ENCODE measurements at regions not wholly inside any gene's neighbourhood (a gene's known extent, or its start where the extent isn't known, plus 50 kb on each side); places are given as distances from the start of the nearest gene placed in this dataset.

- Histone ChIP-seq H3K4me1 (ENCODE audit: insufficient read depth, low read length) (no peaks in the 10 kb centered on the region; the same call in 1 of the 2 replicates), H3K9ac (ENCODE audit: low read length) (no peak overlapping the region), H3K36me3 (ENCODE audit: low read depth, low read length) (no peaks in the 10 kb centered on the region), H3K27me3 (ENCODE audit: low read length) (no peaks in the 10 kb centered on the region), H4K20me1 (ENCODE audit: low read length) (no peaks in the 10 kb centered on the region), H3K4me3 (ENCODE audit: low read length) (no peak overlapping the region), H3K4me2 (ENCODE audit: low read length) (no peak overlapping the region), H3K27ac (ENCODE audit: low read length) (no peak overlapping the region), H3F3A (ENCODE audit: low read length, unreplicated experiment) (no peaks in the 10 kb centered on the region), H3K9me2 (replicated peaks; ENCODE audit: low read length) (no peaks in the 10 kb centered on the region), H3K9me3 (ENCODE audit: low read length) (no peaks in the 10 kb centered on the region), H3K79me2 (ENCODE audit: low read length) (no peaks in the 10 kb centered on the region), H2AFZ (ENCODE audit: low read length) (no peak overlapping the region)
- BruUV-seq (replicated peaks), result no TSS peak
- POLR2A ChIA-PET (ENCODE audit: unreplicated experiment), result no interaction called here
- TF ChIP-seq EZH2 (IDR thresholded peaks at IDR 0.05; ENCODE audit: low read length, unreplicated experiment) (no peak), CTCF (conservative IDR thresholded peaks at IDR 0.05; ENCODE audit: low read depth, low read length) (no peak), EZH2phosphoT487 (IDR thresholded peaks at IDR 0.05; ENCODE audit: borderline replicate concordance, low read length) (no peak)
- no peak for DNase-seq
- CTCF ChIA-PET, result no interaction called here
- ATAC-seq, result no peak
- intact Hi-C loops (cut with micrococcal nuclease), result no loop called here
These were observed 102.1 kb upstream of the NUDT4 start for GRCh38 chr12:93275589-93275988.

GRCh38 chr12:93279565-93280412 lies 97.9 kb upstream of the NUDT4 start:
- intact Hi-C loops (cut with micrococcal nuclease), result no loop called here
- H3K4me1 ChIP-seq (ENCODE audit: insufficient read depth, low read length), result no peaks in the 10 kb centered on the region; the same call in 1 of the 2 replicates
- ATAC-seq (peak; percentile 45), DNase-seq (peak; percentile 7)
- no peak overlapping the region for H3K4me2 ChIP-seq (ENCODE audit: low read length)
- no TSS peak for BruUV-seq (replicated peaks)
- no peak overlapping the region for H3K27ac ChIP-seq (ENCODE audit: low read length)
- no peaks in the 10 kb centered on the region for H3K36me3 ChIP-seq (ENCODE audit: low read depth, low read length)
- no peaks in the 10 kb centered on the region for H3K27me3 ChIP-seq (ENCODE audit: low read length)
- H3K9ac ChIP-seq (ENCODE audit: low read length), result no peak overlapping the region
- H3K4me3 ChIP-seq (ENCODE audit: low read length), result no peak overlapping the region
- no peak overlapping the region for H2AFZ ChIP-seq (ENCODE audit: low read length)
- H4K20me1 ChIP-seq (ENCODE audit: low read length), result no peaks in the 10 kb centered on the region
- no peaks in the 10 kb centered on the region for H3K9me3 ChIP-seq (ENCODE audit: low read length)
- H3F3A ChIP-seq (ENCODE audit: low read length, unreplicated experiment), result no peaks in the 10 kb centered on the region
- TF ChIP-seq EZH2phosphoT487 (IDR thresholded peaks at IDR 0.05; ENCODE audit: borderline replicate concordance, low read length), result no peak
- no peak for TF ChIP-seq EZH2 (IDR thresholded peaks at IDR 0.05; ENCODE audit: low read length, unreplicated experiment)
- TF ChIP-seq CTCF (conservative IDR thresholded peaks at IDR 0.05; ENCODE audit: low read depth, low read length), result no peak
- no peaks in the 10 kb centered on the region for H3K79me2 ChIP-seq (ENCODE audit: low read length)
- ChIA-PET POLR2A (ENCODE audit: unreplicated experiment) (no interaction called here), CTCF (no interaction called here)
- no peaks in the 10 kb centered on the region for H3K9me2 ChIP-seq (replicated peaks; ENCODE audit: low read length)

- H3K79me2 ChIP-seq (ENCODE audit: low read length), result no peaks in the 10 kb centered on the region
- no peak overlapping the region for H3K9ac ChIP-seq (ENCODE audit: low read length)
- no peaks in the 10 kb centered on the region for H3K4me1 ChIP-seq (ENCODE audit: insufficient read depth, low read length)
- H3K27ac ChIP-seq (ENCODE audit: low read length), result no peak overlapping the region
- H3F3A ChIP-seq (ENCODE audit: low read length, unreplicated experiment), result no peaks in the 10 kb centered on the region
- DNase-seq (no peak), ATAC-seq (no peak)
- no peak overlapping the region for H2AFZ ChIP-seq (ENCODE audit: low read length)
- ChIA-PET CTCF (no interaction called here), POLR2A (ENCODE audit: unreplicated experiment) (no interaction called here)
- no peak overlapping the region for H3K4me3 ChIP-seq (ENCODE audit: low read length)
- no peaks in the 10 kb centered on the region for H3K9me3 ChIP-seq (ENCODE audit: low read length)
- no peaks in the 10 kb centered on the region for H3K9me2 ChIP-seq (replicated peaks; ENCODE audit: low read length)
- intact Hi-C loops (cut with micrococcal nuclease), result no loop called here
- TF ChIP-seq EZH2phosphoT487 (IDR thresholded peaks at IDR 0.05; ENCODE audit: borderline replicate concordance, low read length) (no peak), EZH2 (IDR thresholded peaks at IDR 0.05; ENCODE audit: low read length, unreplicated experiment) (no peak), CTCF (conservative IDR thresholded peaks at IDR 0.05; ENCODE audit: low read depth, low read length) (no peak)
- H3K36me3 ChIP-seq (ENCODE audit: low read depth, low read length), result no peaks in the 10 kb centered on the region
- no peaks in the 10 kb centered on the region for H3K27me3 ChIP-seq (ENCODE audit: low read length)
- BruUV-seq (replicated peaks), result no TSS peak
- no peak overlapping the region for H3K4me2 ChIP-seq (ENCODE audit: low read length)
- H4K20me1 ChIP-seq (ENCODE audit: low read length), result no peaks in the 10 kb centered on the region
These were observed 90.6 kb upstream of the NUDT4 start for GRCh38 chr12:93287149-93287548.

All from PC-3 (cell line).